Ovary (tissue), 7 donors: ENCODE measurements at regions not wholly inside any gene's neighbourhood (a gene's known extent, or its start where the extent isn't known, plus 50 kb on each side); places are given as distances from the start of the nearest gene placed in this dataset.

Experiments
- DNase-seq, 5 donors: peaks; one replicate each; pipeline ENCODE4 v3.0.0-alpha.2; 2019 to 2020
- H3K27ac ChIP-seq, 2 donors: fragments of 200-600 bp; one replicate each; pipeline versions ENCODE4 v1.5.1 to v1.8.0; 2019 to 2022
- H3K27me3 ChIP-seq: fragments of 200-600 bp; one replicate; pipeline ENCODE4 v1.8.0; 2022
- H3K36me3 ChIP-seq: fragments of 200-600 bp; sonication (generic); one replicate; pipeline ENCODE4 v1.5.1; 2019
- H3K4me1 ChIP-seq: one replicate; pipeline ENCODE4 v1.8.1; 2013; ENCODE audit warnings: mild to moderate bottlenecking, moderate library complexity; ENCODE audit not compliant: insufficient read depth
- H3K4me3 ChIP-seq: fragments of 200-600 bp; sonication (generic); one replicate; pipeline ENCODE4 v1.5.1; 2017
- H3K9me3 ChIP-seq, 2 donors: fragments of 200-600 bp in 1 of 2; sonication (generic) in 1 of 2; one replicate each; pipeline versions ENCODE4 v1.5.1 to v1.8.1; 2013 to 2019; ENCODE audit warnings: mild to moderate bottlenecking in 1 of 2, moderate library complexity in 1 of 2
- CTCF ChIP-seq, 3 donors: fragments of 450-650 bp in 2 of 3; fragments of 200-600 bp in 1 of 3; IDR thresholded peaks; one replicate each; pipeline versions ENCODE4 v1.5.1 to v1.8.0; 2016 to 2022; ENCODE audit warnings: antibody characterized with exemption in 3 of 3, mild to moderate bottlenecking in 1 of 3
- EP300 ChIP-seq: sonication (generic); formaldehyde crosslinking; IDR thresholded peaks from one replicate; pipeline ENCODE4 v1.6.1; 2017; ENCODE audit warnings: antibody characterized with exemption
- POLR2A ChIP-seq: fragments of 450-650 bp; IDR thresholded peaks from one replicate; pipeline ENCODE4 v1.6.1; 2017; ENCODE audit warnings: antibody characterized with exemption, mild to moderate bottlenecking, moderate library complexity
- WGBS, 3 donors: extraction: QIAGEN DNeasy Blood & Tissue Kit in 1 of 3; methylation state at CpG; one replicate each; pipeline versions ENCODE4 v1.1.5 to v1.1.7; 2013 to 2017; 5-methylcytosine and 5-hydroxymethylcytosine counted together
- intact Hi-C, 4 donors: fragments of 100-400 bp; cut with DNase I; formaldehyde crosslinking; loops; one replicate each; pipeline versions ENCODE4 v1.11.0 to v1.15.1; 2022 to 2023
- donor health status: DM: no; HTN: no; CAD: no; lungs with moderate emphysema.
- donor health status: DM: no; HTN: no; CAD: no.
- donor health status: Bipolar disorder and iron deficiency.
- donor health status: DM: no; HTN: no; CAD: no.
- donor health status: DM: yes; HTN: yes; CAD: no.

DNA sequence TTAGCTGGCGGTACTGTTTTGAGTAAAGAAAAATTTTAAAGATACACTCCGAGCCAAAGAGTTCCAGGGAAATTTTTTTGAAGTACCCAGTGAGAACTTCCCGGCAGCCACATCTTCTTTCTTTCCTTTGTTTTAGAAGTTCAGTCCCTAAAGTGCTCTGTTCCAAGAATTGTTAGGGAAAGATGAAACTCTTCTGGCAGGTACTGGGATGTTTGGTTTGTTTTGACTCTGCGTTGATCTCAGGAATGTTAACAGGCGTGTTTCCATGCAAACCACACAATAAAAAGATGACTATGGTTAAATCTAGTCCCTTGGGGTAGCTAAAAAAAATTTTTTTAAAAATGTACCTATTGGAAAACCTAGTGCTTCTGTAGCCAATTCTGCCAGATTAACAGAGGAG lies 224.7 kb upstream of the PHYHIPL start:
- H3K4me1 ChIP-seq = peaks cover 2% of the 10 kb centered on the region
- DNase-seq = peak in 1 of 5 donors; percentile 18
- H3K27me3 ChIP-seq = no peaks in the 10 kb centered on the region
- H3K27ac ChIP-seq = peak overlapping the region in 1 of 2 donors; percentile 69
- no peak overlapping the region for H3K4me3 ChIP-seq
- no peaks in the 10 kb centered on the region for H3K9me3 ChIP-seq
- H3K36me3 ChIP-seq = no peaks in the 10 kb centered on the region
- TF ChIP-seq CTCF (IDR thresholded peaks at IDR 0.05) (no peak), POLR2A (no peak), EP300 (no peak)
- 10 to 20% (median 16%) methylated on average over 5 of the region's 5 CpGs for WGBS, 3 donors
- intact Hi-C loops = loop anchor here in 2 of 4 donors (5.0 to 10.0 kb wide), 3 partner anchors 273 to 626 kb away; no protein-coding TSS in a partner anchor

GRCh38 chr10:58952162-58952601 lies 224.3 kb upstream of the PHYHIPL start:
- DNase-seq = peak in 1 of 5 donors; percentile 41
- peaks cover 2% of the 10 kb centered on the region for H3K4me1 ChIP-seq
- intact Hi-C loops = loop anchor here in 2 of 4 donors (5.0 to 10.0 kb wide), 3 partner anchors 273 to 625 kb away; no protein-coding TSS in a partner anchor
- TF ChIP-seq CTCF (IDR thresholded peaks at IDR 0.05) (no peak), POLR2A (no peak), EP300 (peak; percentile 56)
- H3K27me3 ChIP-seq = no peaks in the 10 kb centered on the region
- no peaks in the 10 kb centered on the region for H3K9me3 ChIP-seq
- H3K36me3 ChIP-seq = no peaks in the 10 kb centered on the region
- WGBS, 3 donors = 7 to 11% (median 10%) methylated on average over 5 of the region's 5 CpGs
- H3K4me3 ChIP-seq = no peak overlapping the region
- H3K27ac ChIP-seq = peak overlapping the region in 1 of 2 donors; percentile 69

- Histone ChIP-seq H3K27me3 (no peaks in the 10 kb centered on the region), H3K9me3 (no peaks in the 10 kb centered on the region), H3K36me3 (no peaks in the 10 kb centered on the region), H3K27ac (peak overlapping the region in 1 of 2 donors; percentile 69), H3K4me3 (no peak overlapping the region), H3K4me1 (peaks cover 2% of the 10 kb centered on the region)
- peak in 4 of 5 donors; percentile 27 to 77 (median 52) for DNase-seq
- peak; percentile 57 to 78 (median 74) for TF ChIP-seq CTCF (IDR thresholded peaks at IDR 0.05)
- TF ChIP-seq EP300 = no peak
- no peak for TF ChIP-seq POLR2A
- 20 to 24% (median 21%) methylated on average over 3 of the region's 3 CpGs for WGBS, 3 donors
- intact Hi-C loops = loop anchor here in 2 of 4 donors (5.0 to 10.0 kb wide), 3 partner anchors 272 to 624 kb away; no protein-coding TSS in a partner anchor
Measured at GRCh38 chr10:58952747-58953466, 223.5 kb upstream of the PHYHIPL start.

GRCh38 chr10:58954178-58954577 lies 222.3 kb upstream of the PHYHIPL start:
- no peaks in the 10 kb centered on the region for H3K9me3 ChIP-seq
- peaks cover 2% of the 10 kb centered on the region for H3K4me1 ChIP-seq
- intact Hi-C loops = loop anchor here in 2 of 4 donors (5.0 to 10.0 kb wide), 3 partner anchors 271 to 623 kb away; no protein-coding TSS in a partner anchor
- no peak overlapping the region for H3K27ac ChIP-seq
- H3K36me3 ChIP-seq = no peaks in the 10 kb centered on the region
- no peak overlapping the region for H3K4me3 ChIP-seq
- no peak for TF ChIP-seq EP300
- no peak for TF ChIP-seq POLR2A
- no peak for TF ChIP-seq CTCF (IDR thresholded peaks at IDR 0.05)
- no peak for DNase-seq
- no peaks in the 10 kb centered on the region for H3K27me3 ChIP-seq
- 97 to 100% (median 97%) methylated on average over 2 of the region's 2 CpGs for WGBS, 3 donors
